Keratinocyte (primary cell): ENCODE measurements at regions not wholly inside any gene's neighbourhood (a gene's known extent, or its start where the extent isn't known, plus 50 kb on each side); places are given as distances from the start of the nearest gene placed in this dataset.

Source experiments
- DNase-seq: peaks from one replicate; pipeline ENCODE4 v3.0.0-alpha.2; 2011; ENCODE audit warnings: low read depth, missing footprints, low spot score
- FAIRE-seq: peaks from 2 replicates; lab custom pipeline; 2011; peaks lifted over from hg19 to GRCh38; lab: Jason Lieb, UNC
- H2AFZ ChIP-seq: 2 replicates; pipeline ENCODE4 v1.6.0; 2012; ENCODE audit warnings: low read length, control low read depth, inconsistent platforms; ENCODE audit not compliant: control insufficient read depth
- H3K27ac ChIP-seq: 2 replicates; pipeline ENCODE4 v1.5.1; 2011; ENCODE audit warnings: low read length; ENCODE audit not compliant: control insufficient read depth, insufficient read depth
- H3K27me3 ChIP-seq: 3 replicates; pipeline ENCODE4 v1.6.0; 2011; ENCODE audit warnings: low read length; ENCODE audit not compliant: control insufficient read depth, insufficient read depth; ENCODE audit errors: extremely low read depth
- H3K36me3 ChIP-seq, 2 experiments: 2 replicates in 1 of 2; 3 replicates in 1 of 2; pipeline ENCODE4 v1.5.1; 2011; ENCODE audit warnings: low read length in 2 of 2, mild to moderate bottlenecking in 1 of 2; ENCODE audit not compliant: control insufficient read depth in 2 of 2, insufficient read depth in 2 of 2; ENCODE audit errors: extremely low read depth in 1 of 2
- H3K4me1 ChIP-seq: 3 replicates; pipeline ENCODE4 v1.5.1; 2011; ENCODE audit warnings: low read length; ENCODE audit not compliant: control insufficient read depth, insufficient read depth; ENCODE audit errors: extremely low read depth
- H3K4me2 ChIP-seq: 3 replicates; pipeline ENCODE4 v1.6.0; 2011; ENCODE audit warnings: low read depth, low read length; ENCODE audit not compliant: control insufficient read depth, insufficient read depth; ENCODE audit errors: extremely low read depth
- H3K4me3 ChIP-seq, 3 experiments: fragments of 200-600 bp in 1 of 3; sonication (generic) in 1 of 3; 2 replicates in 2 of 3; 3 replicates in 1 of 3; pipeline ENCODE4 v1.5.1; 2011 to 2016; ENCODE audit warnings: low read length in 3 of 3, mild to moderate bottlenecking in 3 of 3, control low read depth in 2 of 3, inconsistent platforms in 1 of 3, low read depth in 1 of 3, mixed read lengths in 1 of 3, mixed run types in 1 of 3, moderate library complexity in 1 of 3; ENCODE audit not compliant: control insufficient read depth in 2 of 3, insufficient read depth in 2 of 3; ENCODE audit errors: extremely low read depth in 1 of 3
- H3K79me2 ChIP-seq: 2 replicates; pipeline ENCODE4 v1.6.0; 2012; ENCODE audit warnings: low read length; ENCODE audit not compliant: control insufficient read depth, insufficient read depth
- H3K9ac ChIP-seq: 3 replicates; pipeline ENCODE4 v1.6.0; 2011; ENCODE audit warnings: low read length; ENCODE audit not compliant: control insufficient read depth, insufficient read depth; ENCODE audit errors: extremely low read depth
- H3K9me1 ChIP-seq: 3 replicates; pipeline ENCODE4 v1.6.0; 2011; ENCODE audit warnings: low read length; ENCODE audit not compliant: control insufficient read depth, insufficient read depth; ENCODE audit errors: extremely low read depth
- H3K9me3 ChIP-seq: 2 replicates; pipeline ENCODE4 v1.5.1; 2012; ENCODE audit warnings: low read depth, low read length; ENCODE audit not compliant: control insufficient read depth
- H4K20me1 ChIP-seq: 3 replicates; pipeline ENCODE4 v1.6.0; 2011; ENCODE audit warnings: low read length; ENCODE audit not compliant: control insufficient read depth, insufficient read depth; ENCODE audit errors: extremely low read depth
- CTCF ChIP-seq, 3 experiments: IDR thresholded peaks in 1 of 3; conservative IDR thresholded peaks in 1 of 3; optimal IDR thresholded peaks in 1 of 3; 2 replicates in 2 of 3; 3 replicates in 1 of 3; pipeline versions ENCODE3 to v1.5.1; 2011; ENCODE audit warnings: low read length in 3 of 3, mild to moderate bottlenecking in 3 of 3, moderate library complexity in 2 of 3, control low read depth in 1 of 3, inconsistent platforms in 1 of 3; ENCODE audit not compliant: insufficient read depth in 2 of 3; ENCODE audit errors: extremely low read depth in 1 of 3
- EZH2 ChIP-seq: IDR thresholded peaks from one replicate; pipeline ENCODE4 v1.6.1; 2012; ENCODE audit warnings: inconsistent platforms, mild to moderate bottlenecking, low read length, moderate library complexity
- dilution Hi-C: fragments of 300-500 bp; cut with MboI; formaldehyde crosslinking; loops from one replicate; pipeline ENCODE4 v1.7.0; 2020; ENCODE audit warnings: low sequenced_read_pairs; ENCODE audit not compliant: extremely low pct_ligation_motif_present

GRCh38 chr14:106679776-106680175 lies 1153.4 kb downstream of the TMEM121 start:
- H3K27me3 ChIP-seq, result no peaks in the 10 kb centered on the region
- TF ChIP-seq CTCF (optimal IDR thresholded peaks at IDR 0.05 in 1 of 3, IDR thresholded peaks at IDR 0.05 in 1 of 3, conservative IDR thresholded peaks at IDR 0.05 in 1 of 3; ENCODE audit: extremely low read depth in 1 of 3, insufficient read depth in 2 of 3, low read length in 3 of 3) (no peak), EZH2 (no peak)
- dilution Hi-C loops, result no loop called here
- no peaks in the 10 kb centered on the region for H3K36me3 ChIP-seq
- H2AFZ ChIP-seq, result no peak overlapping the region
- H3K4me2 ChIP-seq, result no peak overlapping the region
- H3K9ac ChIP-seq, result no peak overlapping the region
- no peaks in the 10 kb centered on the region for H3K79me2 ChIP-seq
- no peak overlapping the region for H3K4me3 ChIP-seq
- FAIRE-seq (no peak), DNase-seq (no peak)
- H3K9me3 ChIP-seq, result no peaks in the 10 kb centered on the region
- H3K9me1 ChIP-seq, result no peaks in the 10 kb centered on the region
- H3K4me1 ChIP-seq, result no peaks in the 10 kb centered on the region
- H4K20me1 ChIP-seq, result no peaks in the 10 kb centered on the region
- no peak overlapping the region for H3K27ac ChIP-seq

GRCh38 chr14:106681161-106681560 lies 1154.8 kb downstream of the TMEM121 start:
- DNase-seq, result no peak
- no peaks in the 10 kb centered on the region for H3K27me3 ChIP-seq
- H3K4me1 ChIP-seq, result no peaks in the 10 kb centered on the region
- H3K9me3 ChIP-seq, result no peaks in the 10 kb centered on the region
- TF ChIP-seq CTCF (optimal IDR thresholded peaks at IDR 0.05 in 1 of 3, IDR thresholded peaks at IDR 0.05 in 1 of 3, conservative IDR thresholded peaks at IDR 0.05 in 1 of 3; ENCODE audit: extremely low read depth in 1 of 3, insufficient read depth in 2 of 3, low read length in 3 of 3) (no peak), EZH2 (no peak)
- no peak overlapping the region for H2AFZ ChIP-seq
- no peak overlapping the region for H3K9ac ChIP-seq
- H3K4me2 ChIP-seq, result no peak overlapping the region
- H3K36me3 ChIP-seq, result no peaks in the 10 kb centered on the region
- no peaks in the 10 kb centered on the region for H3K79me2 ChIP-seq
- no peaks in the 10 kb centered on the region for H3K9me1 ChIP-seq
- H3K27ac ChIP-seq, result no peak overlapping the region
- no peak overlapping the region for H3K4me3 ChIP-seq
- no peaks in the 10 kb centered on the region for H4K20me1 ChIP-seq
- no peak for FAIRE-seq
- dilution Hi-C loops, result no loop called here
